GM12878 (cell line): ENCODE measurements at regions not wholly inside any gene's neighbourhood (a gene's known extent, or its start where the extent isn't known, plus 50 kb on each side); places are given as distances from the start of the nearest gene placed in this dataset.

ENCODE experiments used
- ATAC-seq: fragments of 200-7000 bp; cut with Tn5 transposase; 3 replicates; pipeline ENCODE4 v1.9.1; 2020; ENCODE audit warnings: mild to moderate bottlenecking, moderate library complexity
- BruUV-seq: library from RNA; stranded (reverse); fragments of 400-500 nt; replicated peaks from 2 replicates; lab custom pipeline; 2021; lab: Mats Ljungman, UMichigan
- CTCF ChIA-PET: fragments of 300-600 bp; sonication (Branson Sonifier 250); formaldehyde crosslinking; extraction: SDS; loops from one replicate; lab custom pipeline; 2021; ENCODE audit warnings: inconsistent platforms; lab: Yijun Ruan, JAX
- POLR2A ChIA-PET: fragments of 350-600 bp; formaldehyde crosslinking; extraction: SDS; loops from one replicate; lab custom pipeline; 2021; ENCODE audit warnings: inconsistent platforms; lab: Charles Lee
- RAD21 ChIA-PET: fragments of 300-600 bp; sonication (Branson Sonifier 250); formaldehyde crosslinking; loops from one replicate; lab custom pipeline; 2023; ENCODE audit warnings: antibody characterized with exemption; ENCODE audit not compliant: unreplicated experiment; lab: Charles Lee
- SMC1A ChIA-PET: fragments of 300-600 bp; sonication (Branson Sonifier 250); formaldehyde crosslinking; loops from one replicate; lab custom pipeline; 2023; ENCODE audit not compliant: unreplicated experiment, uncharacterized antibody; lab: Charles Lee
- DNase-seq: peaks from one replicate; pipeline ENCODE4 v3.0.0-alpha.2; 2011; ENCODE audit warnings: low read depth, low spot score
- FAIRE-seq: peaks from 3 replicates; lab custom pipeline; 2011; peaks lifted over from hg19 to GRCh38; lab: Jason Lieb, UNC
- H2AFZ ChIP-seq: 2 replicates; pipeline ENCODE4 v1.6.0; 2011; ENCODE audit warnings: low read depth, low read length, control low read depth; ENCODE audit not compliant: control insufficient read depth
- H3K27ac ChIP-seq: 2 replicates; pipeline ENCODE4 v1.5.1; 2011; ENCODE audit warnings: control low read depth; ENCODE audit not compliant: control insufficient read depth, insufficient read depth
- H3K27me3 ChIP-seq, 2 experiments: replicated peaks in 1 of 2; 2 replicates each; pipeline versions ENCODE4 v1.6.0 to v1.6.1; 2011; ENCODE audit warnings: low read length in 1 of 2; ENCODE audit not compliant: control insufficient read depth in 2 of 2, insufficient read depth in 2 of 2
- H3K36me3 ChIP-seq, 2 experiments: 2 replicates each; pipeline ENCODE4 v1.5.1; 2011; ENCODE audit warnings: low read length in 1 of 2; ENCODE audit not compliant: control insufficient read depth in 2 of 2, insufficient read depth in 2 of 2
- H3K4me1 ChIP-seq: 2 replicates; pipeline ENCODE4 v1.6.1; 2011; ENCODE audit warnings: mild to moderate bottlenecking, low read length, moderate library complexity, mixed read lengths; ENCODE audit not compliant: control insufficient read depth, insufficient read depth
- H3K4me2 ChIP-seq: 2 replicates; pipeline ENCODE4 v1.6.0; 2011; ENCODE audit warnings: control low read depth; ENCODE audit not compliant: control insufficient read depth, insufficient read depth
- H3K4me3 ChIP-seq: fragments of 200-600 bp; sonication (generic); 2 replicates; pipeline ENCODE4 v1.5.1; 2016
- H3K79me2 ChIP-seq: 2 replicates; pipeline ENCODE4 v1.6.0; 2011; ENCODE audit warnings: low read length; ENCODE audit not compliant: control insufficient read depth, insufficient read depth
- H3K9ac ChIP-seq: 2 replicates; pipeline ENCODE4 v1.8.0; 2011; ENCODE audit warnings: low read length, control low read depth, mixed read lengths; ENCODE audit not compliant: control insufficient read depth, insufficient read depth
- H3K9me3 ChIP-seq: replicated peaks from 3 replicates; pipeline ENCODE4 v1.5.1; 2011; ENCODE audit warnings: mild to moderate bottlenecking, low read length; ENCODE audit not compliant: control insufficient read depth, insufficient read depth
- H4K20me1 ChIP-seq: 2 replicates; pipeline ENCODE4 v1.6.0; 2011; ENCODE audit not compliant: control insufficient read depth, insufficient read depth
- BRCA1 ChIP-seq: IDR thresholded peaks from 2 replicates; pipeline ENCODE4 v1.6.1; 2011; ENCODE audit warnings: low read depth, low read length, improper control_type of control experiment
- ETV6 ChIP-seq, 2 experiments: fragments of 450-650 bp in 1 of 2; IDR thresholded peaks in 1 of 2; conservative IDR thresholded peaks in 1 of 2; 2 replicates each; pipeline ENCODE4 v1.6.1; 2014; ENCODE audit warnings: antibody characterized with exemption in 1 of 2, borderline replicate concordance in 1 of 2, low read depth in 1 of 2, mild to moderate bottlenecking in 1 of 2, moderate library complexity in 1 of 2
- FOS ChIP-seq: IDR thresholded peaks from 3 replicates; pipeline ENCODE4 v1.6.1; 2011; ENCODE audit warnings: borderline replicate concordance; ENCODE audit not compliant: insufficient read length; ENCODE audit errors: extremely low read depth
- NBN ChIP-seq: fragments of 450-650 bp; IDR thresholded peaks from 2 replicates; pipeline ENCODE4 v1.6.1; 2016
- POLR2A ChIP-seq: IDR thresholded peaks from 2 replicates; pipeline ENCODE4 v1.6.1; 2011; ENCODE audit warnings: low read depth, mild to moderate bottlenecking, low read length
- SPI1 ChIP-seq: IDR thresholded peaks from 2 replicates; pipeline ENCODE4 v1.6.1; 2011; ENCODE audit warnings: low read depth, mild to moderate bottlenecking, low read length, moderate library complexity, borderline replicate concordance; ENCODE audit not compliant: insufficient read depth
- ZBTB33 ChIP-seq: fragments of 450-650 bp; IDR thresholded peaks from 2 replicates; pipeline ENCODE4 v1.6.1; 2017; ENCODE audit warnings: mild to moderate bottlenecking
- WGBS: methylation state at CpG from one replicate; pipeline ENCODE4 v1.1.6; 2016; ENCODE audit warnings: low lambda C conversion rate; ENCODE audit not compliant: insufficient replicate concordance, insufficient coverage; ENCODE audit errors: missing lambda C conversion rate; 5-methylcytosine and 5-hydroxymethylcytosine counted together
- in situ Hi-C: fragments of 300-500 bp; cut with MboI; formaldehyde crosslinking; loops from 9 replicates; pipeline ENCODE4 v1.14.3; 2018; ENCODE audit warnings: mixed read lengths
- intact Hi-C: fragments of 100-400 bp; cut with micrococcal nuclease; formaldehyde crosslinking; loops from one replicate; pipeline ENCODE4 v1.14.2; 2022; ENCODE audit not compliant: unreplicated experiment

GRCh38 chr3:135758961-135759360 lies 206.6 kb upstream of the PPP2R3A start:
- WGBS = 29% methylated on average over 1 of the region's 1 CpG
- H3K9me3 ChIP-seq = no peaks in the 10 kb centered on the region
- RAD21 ChIA-PET = no interaction called here
- no peaks in the 10 kb centered on the region for H4K20me1 ChIP-seq
- TF ChIP-seq ETV6 (conservative IDR thresholded peaks at IDR 0.05 in 1 of 2, IDR thresholded peaks at IDR 0.05 in 1 of 2; ENCODE audit: borderline replicate concordance in 1 of 2, low read depth in 1 of 2) = no peak
- no peak for TF ChIP-seq FOS
- TF ChIP-seq BRCA1 = no peak
- TF ChIP-seq SPI1 = no peak
- TF ChIP-seq NBN = no peak
- no peak for TF ChIP-seq ZBTB33
- TF ChIP-seq POLR2A = no peak
- H3K4me2 ChIP-seq = no peak overlapping the region
- CTCF ChIA-PET = interaction anchor here (1.6 kb wide), 1 partner anchor 10 kb away, joined by 3 read pairs; no protein-coding TSS in a partner anchor
- no TSS peak for BruUV-seq
- H3K27me3 ChIP-seq = no peaks in the 10 kb centered on the region; a peak in 1 of 4 replicates
- SMC1A ChIA-PET = interaction anchor here (1.0 kb wide), 1 partner anchor 312 kb away, joined by 3 read pairs; no protein-coding TSS in a partner anchor
- POLR2A ChIA-PET = no interaction called here
- in situ Hi-C loops = no loop called here
- FAIRE-seq = no peak
- H3K9ac ChIP-seq = no peak overlapping the region
- no peaks in the 10 kb centered on the region for H3K4me1 ChIP-seq
- H3K4me3 ChIP-seq = no peak overlapping the region
- no peaks in the 10 kb centered on the region for H3K36me3 ChIP-seq
- H2AFZ ChIP-seq = no peak overlapping the region
- no peak for DNase-seq
- ATAC-seq = no peak
- H3K79me2 ChIP-seq = no peaks in the 10 kb centered on the region
- intact Hi-C loops = no loop called here
- H3K27ac ChIP-seq = no peak overlapping the region
